GM23248 (cell line): ENCODE measurements at regions not wholly inside any gene's neighbourhood (a gene's known extent, or its start where the extent isn't known, plus 50 kb on each side); places are given as distances from the start of the nearest gene placed in this dataset.

Experiments used
- EZH2 ChIP-seq: fragments of 200-600 bp; sonication (generic); IDR thresholded peaks from 2 replicates; pipeline ENCODE4 v1.6.1; 2018; ENCODE audit warnings: antibody characterized with exemption, mild to moderate bottlenecking; ENCODE audit not compliant: insufficient read depth, poor library complexity, severe bottlenecking
- EZH2phosphoT487 ChIP-seq: fragments of 200-600 bp; sonication (generic); IDR thresholded peaks from 2 replicates; pipeline ENCODE4 v1.6.1; 2018; ENCODE audit warnings: antibody characterized with exemption, moderate library complexity, mild to moderate bottlenecking, low read depth; ENCODE audit not compliant: insufficient read depth

DNA sequence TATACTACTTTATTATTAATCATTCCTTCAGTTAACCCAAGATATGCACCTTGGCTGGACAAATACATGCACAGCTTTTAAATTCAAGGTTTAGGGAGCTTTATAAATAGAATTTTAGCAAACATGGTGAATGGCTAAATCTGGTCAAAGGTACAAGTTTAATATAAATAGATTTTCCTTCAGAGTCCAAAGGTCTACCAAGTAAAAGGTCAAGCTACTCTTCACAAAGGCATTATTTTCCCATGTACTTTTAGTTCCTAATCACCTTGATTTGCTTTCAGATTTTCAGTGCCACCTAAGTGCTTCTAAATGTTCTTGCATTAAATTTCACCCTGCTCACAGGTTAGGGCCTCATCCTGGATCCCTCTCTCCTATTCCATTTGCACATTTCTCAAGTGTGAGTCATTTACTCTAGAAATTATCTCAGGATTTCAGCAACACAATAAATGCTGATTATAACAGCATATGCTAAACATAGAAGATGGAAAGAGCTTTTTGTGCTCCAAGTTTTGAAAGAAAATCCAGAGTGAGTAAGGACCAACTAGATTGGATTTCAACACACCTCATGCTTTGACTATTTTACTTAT lies 459.4 kb upstream of the ITGA1 start:
- TF ChIP-seq EZH2phosphoT487 (no peak), EZH2 (no peak)
